Smooth muscle cell (in vitro differentiated cells): ENCODE measurements at regions not wholly inside any gene's neighbourhood (a gene's known extent, or its start where the extent isn't known, plus 50 kb on each side); places are given as distances from the start of the nearest gene placed in this dataset.

Experiments
- DNase-seq: peaks from one replicate; lab custom pipeline; 2025; ENCODE audit not compliant: unreplicated experiment; lab: John Stamatoyannopoulos, UW
- H2AFZ ChIP-seq: fragments of 200-600 bp; sonication (generic); 2 replicates; pipeline ENCODE4 v1.6.0; 2016; ENCODE audit warnings: antibody characterized with exemption, low read depth, mild to moderate bottlenecking
- H3F3A ChIP-seq: fragments of 200-600 bp; sonication (generic); 2 replicates; pipeline ENCODE4 v1.6.0; 2017; ENCODE audit warnings: antibody characterized with exemption, low read depth
- H3K27ac ChIP-seq: fragments of 200-600 bp; sonication (generic); 2 replicates; pipeline ENCODE4 v1.5.1; 2016; ENCODE audit warnings: low read depth, mild to moderate bottlenecking
- H3K27me3 ChIP-seq: fragments of 200-600 bp; sonication (generic); 2 replicates; pipeline ENCODE4 v1.6.1; 2016; ENCODE audit warnings: low read depth, mild to moderate bottlenecking
- H3K36me3 ChIP-seq: fragments of 200-600 bp; sonication (generic); 2 replicates; pipeline ENCODE4 v1.5.1; 2016; ENCODE audit warnings: low read depth
- H3K4me1 ChIP-seq: fragments of 200-600 bp; sonication (generic); 2 replicates; pipeline ENCODE4 v1.5.1; 2016; ENCODE audit warnings: low read depth
- H3K4me2 ChIP-seq: fragments of 200-600 bp; sonication (generic); 2 replicates; pipeline ENCODE4 v1.6.0; 2016; ENCODE audit warnings: mild to moderate bottlenecking
- H3K4me3 ChIP-seq: fragments of 200-600 bp; sonication (generic); 2 replicates; pipeline ENCODE4 v1.5.1; 2016; ENCODE audit warnings: mild to moderate bottlenecking
- H3K79me2 ChIP-seq: fragments of 200-600 bp; sonication (generic); 2 replicates; pipeline ENCODE4 v1.6.0; 2016; ENCODE audit warnings: low read depth, mild to moderate bottlenecking
- H3K9ac ChIP-seq: fragments of 200-600 bp; sonication (generic); 2 replicates; pipeline ENCODE4 v1.6.0; 2016; ENCODE audit warnings: low read depth
- H3K9me3 ChIP-seq: fragments of 200-600 bp; sonication (generic); replicated peaks from 2 replicates; pipeline ENCODE4 v1.5.1; 2016; ENCODE audit warnings: low read depth
- H4K20me1 ChIP-seq: fragments of 200-600 bp; sonication (generic); 2 replicates; pipeline ENCODE4 v1.6.0; 2016; ENCODE audit warnings: low read depth
- CTCF ChIP-seq: fragments of 200-600 bp; sonication (generic); IDR thresholded peaks from 2 replicates; pipeline ENCODE4 v1.5.1; 2017; ENCODE audit warnings: borderline replicate concordance, mild to moderate bottlenecking, antibody characterized with exemption; ENCODE audit not compliant: insufficient read depth, poor library complexity, severe bottlenecking
- WGBS: methylation state at CpG from one replicate; pipeline ENCODE4 v1.1.7; 2016; ENCODE audit warnings: low lambda C conversion rate; 5-methylcytosine and 5-hydroxymethylcytosine counted together

GRCh38 chr12:3966376-3966775 lies 93.2 kb upstream of the PARP11 start:
- Histone ChIP-seq H3K4me1 (peaks cover 14% of the 10 kb centered on the region), H3K9me3 (no peaks in the 10 kb centered on the region), H3K4me2 (peak overlapping the region; percentile 33), H4K20me1 (no peaks in the 10 kb centered on the region), H2AFZ (no peak overlapping the region), H3K27me3 (no peaks in the 10 kb centered on the region), H3K36me3 (no peaks in the 10 kb centered on the region), H3K79me2 (no peaks in the 10 kb centered on the region), H3F3A (peaks cover 22% of the 10 kb centered on the region), H3K27ac (peak overlapping the region; percentile 99), H3K4me3 (no peak overlapping the region), H3K9ac (no peak overlapping the region)
- 13% methylated on average over 3 of the region's 3 CpGs for WGBS
- TF ChIP-seq CTCF: no peak
- DNase-seq: no peak

GRCh38 chr12:3965046-3965445 lies 91.8 kb upstream of the PARP11 start:
- Histone ChIP-seq H3K9ac (no peak overlapping the region), H3K4me3 (no peak overlapping the region), H3K9me3 (no peaks in the 10 kb centered on the region), H4K20me1 (no peaks in the 10 kb centered on the region), H3F3A (peaks cover 31% of the 10 kb centered on the region), H3K4me2 (peak overlapping the region; percentile 0), H3K79me2 (no peaks in the 10 kb centered on the region), H3K27ac (peak overlapping the region; percentile 99), H3K27me3 (no peaks in the 10 kb centered on the region), H3K4me1 (peaks cover 17% of the 10 kb centered on the region), H2AFZ (no peak overlapping the region), H3K36me3 (no peaks in the 10 kb centered on the region)
- DNase-seq: no peak
- WGBS: 61% methylated on average over 3 of the region's 3 CpGs
- TF ChIP-seq CTCF: no peak

GRCh38 chr12:3964439-3964838 lies 91.2 kb upstream of the PARP11 start:
- H3K4me2 ChIP-seq: no peak overlapping the region
- DNase-seq: no peak
- no peak overlapping the region for H3K9ac ChIP-seq
- no peak overlapping the region for H3K4me3 ChIP-seq
- WGBS: 52% methylated on average over 9 of the region's 9 CpGs
- H3K79me2 ChIP-seq: no peaks in the 10 kb centered on the region
- no peaks in the 10 kb centered on the region for H3K9me3 ChIP-seq
- H4K20me1 ChIP-seq: no peaks in the 10 kb centered on the region
- H3K4me1 ChIP-seq: peaks cover 17% of the 10 kb centered on the region
- no peak overlapping the region for H2AFZ ChIP-seq
- H3K27ac ChIP-seq: peak overlapping the region; percentile 99
- no peaks in the 10 kb centered on the region for H3K36me3 ChIP-seq
- H3F3A ChIP-seq: peaks cover 31% of the 10 kb centered on the region
- TF ChIP-seq CTCF: peak; percentile 33
- no peaks in the 10 kb centered on the region for H3K27me3 ChIP-seq
